ENCODE measurements at regions not wholly inside any gene's neighbourhood (a gene's known extent, or its start where the extent isn't known, plus 50 kb on each side); places are given as distances from the start of the nearest gene placed in this dataset.

GRCh38 chr6:6721606-6722005, 133.1 kb downstream of the LY86 start:
- TF ChIP-seq CTCF (IDR thresholded peaks at IDR 0.05; ENCODE audit: low read length) (no peak), EZH2 (IDR thresholded peaks at IDR 0.05; ENCODE audit: borderline replicate concordance, low read length) (no peak)
